ENCODE measurements at regions not wholly inside any gene's neighbourhood (a gene's known extent, or its start where the extent isn't known, plus 50 kb on each side); places are given as distances from the start of the nearest gene placed in this dataset.

GRCh38 chr10:107589081-107589480 lies 424.6 kb upstream of the SORCS1 start:
- Mint-ChIP-seq H3K4me1 (no peaks in the 10 kb centered on the region), H3K4me3 (no peak overlapping the region), H3K27me3 (ENCODE audit: low read depth in 3 of 3) (no peaks in the 10 kb centered on the region), H3K36me3 (peaks cover 0 to 3% (median 0%) of the 10 kb centered on the region in 3 donors), H3K9me3 (peaks cover 11 to 32% (median 19%) of the 10 kb centered on the region in 6 donors), H3K27ac (no peak overlapping the region)
- no peak for DNase-seq

GRCh38 chr10:107585630-107586029 lies 421.1 kb upstream of the SORCS1 start:
- Mint-ChIP-seq H3K36me3 (no peaks in the 10 kb centered on the region), H3K4me3 (no peak overlapping the region), H3K27me3 (ENCODE audit: low read depth in 3 of 3) (no peaks in the 10 kb centered on the region), H3K4me1 (no peaks in the 10 kb centered on the region), H3K9me3 (peaks cover 8 to 39% (median 14%) of the 10 kb centered on the region in 6 donors), H3K27ac (no peak overlapping the region)
- DNase-seq, result no peak

DNA sequence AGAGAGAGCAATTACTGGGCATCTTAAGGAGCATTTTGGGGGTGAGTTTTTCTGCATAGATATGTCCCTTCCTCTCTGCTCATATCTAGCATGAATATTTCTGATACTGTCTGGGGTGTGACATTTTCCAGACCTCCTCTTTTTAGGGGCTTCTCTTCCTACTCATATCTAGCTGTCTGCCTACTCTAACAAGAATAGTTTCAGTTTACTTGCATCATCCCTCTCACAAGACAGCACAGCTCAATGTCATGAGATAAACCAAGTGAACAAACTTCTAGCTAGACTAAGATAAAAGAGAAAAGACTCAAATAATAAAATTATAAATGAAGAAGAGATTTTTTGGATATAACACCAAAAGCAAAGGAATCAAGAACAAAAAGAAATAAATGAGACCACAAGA lies 419.5 kb upstream of the SORCS1 start:
- Mint-ChIP-seq H3K36me3 (no peaks in the 10 kb centered on the region), H3K4me3 (no peak overlapping the region), H3K27ac (no peak overlapping the region), H3K9me3 (peaks cover 8 to 40% (median 15%) of the 10 kb centered on the region in 6 donors), H3K27me3 (ENCODE audit: low read depth in 3 of 3) (peaks cover 0 to 2% (median 0%) of the 10 kb centered on the region in 3 donors), H3K4me1 (no peaks in the 10 kb centered on the region)
- DNase-seq, result no peak

GRCh38 chr10:107579970-107580369 lies 415.5 kb upstream of the SORCS1 start:
- no peaks in the 10 kb centered on the region for H3K36me3 Mint-ChIP-seq
- no peak overlapping the region for H3K27ac Mint-ChIP-seq
- no peaks in the 10 kb centered on the region for H3K4me1 Mint-ChIP-seq
- peaks cover 1 to 18% (median 9%) of the 10 kb centered on the region in 6 donors for H3K9me3 Mint-ChIP-seq
- no peak overlapping the region for H3K4me3 Mint-ChIP-seq
- no peak for DNase-seq
- peaks cover 0 to 4% (median 0%) of the 10 kb centered on the region in 3 donors for H3K27me3 Mint-ChIP-seq (ENCODE audit: low read depth in 3 of 3)

GRCh38 chr10:107577221-107577620 lies 412.7 kb upstream of the SORCS1 start:
- no peak overlapping the region for H3K4me3 Mint-ChIP-seq
- H3K4me1 Mint-ChIP-seq, result no peaks in the 10 kb centered on the region
- peaks cover 0 to 4% (median 0%) of the 10 kb centered on the region in 3 donors for H3K27me3 Mint-ChIP-seq (ENCODE audit: low read depth in 3 of 3)
- no peaks in the 10 kb centered on the region for H3K36me3 Mint-ChIP-seq
- H3K27ac Mint-ChIP-seq, result no peak overlapping the region
- DNase-seq, result no peak
- peaks cover 0 to 18% (median 1%) of the 10 kb centered on the region in 6 donors for H3K9me3 Mint-ChIP-seq

DNA sequence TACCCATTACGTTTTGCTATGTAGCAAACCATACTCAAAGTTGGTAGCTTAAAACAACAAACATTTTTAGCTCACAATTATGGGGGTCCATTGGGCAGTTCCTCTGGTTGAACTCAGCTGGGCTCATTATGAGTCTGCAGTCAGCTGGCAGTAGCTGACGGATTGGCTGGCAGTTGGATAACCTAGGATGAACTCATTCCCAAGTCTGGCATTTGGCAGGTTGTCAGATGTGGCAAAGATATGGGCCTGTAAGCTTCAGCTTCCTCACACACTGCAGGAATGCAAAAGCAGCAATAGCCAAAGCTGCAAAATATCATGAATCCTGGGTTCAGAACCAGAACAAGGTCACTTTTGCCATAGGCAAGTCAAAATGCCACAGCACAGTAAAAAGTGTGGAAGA lies 412.2 kb upstream of the SORCS1 start:
- no peak overlapping the region for H3K4me3 Mint-ChIP-seq
- peaks cover 0 to 4% (median 0%) of the 10 kb centered on the region in 3 donors for H3K27me3 Mint-ChIP-seq (ENCODE audit: low read depth in 3 of 3)
- DNase-seq, result no peak
- H3K4me1 Mint-ChIP-seq, result no peaks in the 10 kb centered on the region
- H3K27ac Mint-ChIP-seq, result no peak overlapping the region
- peaks cover 0 to 18% (median 1%) of the 10 kb centered on the region in 6 donors for H3K9me3 Mint-ChIP-seq
- no peaks in the 10 kb centered on the region for H3K36me3 Mint-ChIP-seq

GRCh38 chr10:107565014-107565413 lies 400.5 kb upstream of the SORCS1 start:
- no peak for DNase-seq
- Mint-ChIP-seq H3K9me3 (peaks cover 0 to 37% (median 12%) of the 10 kb centered on the region in 6 donors), H3K4me3 (no peak overlapping the region), H3K27me3 (ENCODE audit: low read depth in 3 of 3) (peaks cover 0 to 1% (median 0%) of the 10 kb centered on the region in 3 donors), H3K4me1 (no peaks in the 10 kb centered on the region), H3K36me3 (peaks cover 0 to 5% (median 0%) of the 10 kb centered on the region in 3 donors), H3K27ac (no peak overlapping the region)

GRCh38 chr10:107561136-107561650 lies 396.7 kb upstream of the SORCS1 start:
- Mint-ChIP-seq H3K4me3 (no peak overlapping the region), H3K9me3 (peaks cover 2 to 14% (median 3%) of the 10 kb centered on the region in 6 donors), H3K27ac (no peak overlapping the region), H3K36me3 (peaks cover 0 to 3% (median 0%) of the 10 kb centered on the region in 3 donors), H3K4me1 (no peaks in the 10 kb centered on the region), H3K27me3 (ENCODE audit: low read depth in 3 of 3) (no peaks in the 10 kb centered on the region)
- DNase-seq, result no peak

- H3K9me3 Mint-ChIP-seq, result peaks cover 0 to 20% (median 5%) of the 10 kb centered on the region in 6 donors
- H3K4me1 Mint-ChIP-seq, result no peaks in the 10 kb centered on the region
- no peaks in the 10 kb centered on the region for H3K27me3 Mint-ChIP-seq (ENCODE audit: low read depth in 3 of 3)
- H3K36me3 Mint-ChIP-seq, result peaks cover 0 to 3% (median 0%) of the 10 kb centered on the region in 3 donors
- H3K4me3 Mint-ChIP-seq, result no peak overlapping the region
- DNase-seq, result no peak
- H3K27ac Mint-ChIP-seq, result no peak overlapping the region
These were observed 393.4 kb upstream of the SORCS1 start for GRCh38 chr10:107557916-107558315.

- Mint-ChIP-seq H3K4me1 (no peaks in the 10 kb centered on the region), H3K27me3 (ENCODE audit: low read depth in 3 of 3) (no peaks in the 10 kb centered on the region), H3K9me3 (peaks cover 2 to 31% (median 6%) of the 10 kb centered on the region in 6 donors), H3K4me3 (no peak overlapping the region), H3K27ac (no peak overlapping the region), H3K36me3 (peaks cover 0 to 3% (median 0%) of the 10 kb centered on the region in 3 donors)
- no peak for DNase-seq
These were observed 389.8 kb upstream of the SORCS1 start for GRCh38 chr10:107554333-107554732.

DNA sequence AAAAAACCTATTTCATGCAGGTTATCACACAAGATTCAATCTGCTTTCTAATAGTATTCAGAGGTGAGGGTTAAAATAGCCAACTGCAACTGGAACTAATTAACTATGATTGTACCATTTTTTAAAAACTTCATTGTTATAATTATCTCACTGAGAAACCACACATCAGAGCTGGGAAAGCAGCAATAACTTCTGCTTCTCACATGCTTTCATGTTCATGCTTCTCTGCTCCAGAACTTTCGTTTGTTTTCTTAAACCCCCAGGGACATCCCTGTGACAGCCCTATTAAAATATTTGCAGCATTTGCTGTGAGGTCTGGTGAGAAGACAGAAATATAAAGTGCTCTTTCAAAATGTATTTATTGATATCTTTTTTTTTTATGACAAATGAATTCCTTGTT lies 389.0 kb upstream of the SORCS1 start:
- no peak for DNase-seq
- Mint-ChIP-seq H3K9me3 (peaks cover 4 to 35% (median 7%) of the 10 kb centered on the region in 6 donors), H3K27me3 (ENCODE audit: low read depth in 3 of 3) (no peaks in the 10 kb centered on the region), H3K27ac (no peak overlapping the region), H3K36me3 (peaks cover 0 to 3% (median 0%) of the 10 kb centered on the region in 3 donors), H3K4me3 (no peak overlapping the region), H3K4me1 (no peaks in the 10 kb centered on the region)

DNA sequence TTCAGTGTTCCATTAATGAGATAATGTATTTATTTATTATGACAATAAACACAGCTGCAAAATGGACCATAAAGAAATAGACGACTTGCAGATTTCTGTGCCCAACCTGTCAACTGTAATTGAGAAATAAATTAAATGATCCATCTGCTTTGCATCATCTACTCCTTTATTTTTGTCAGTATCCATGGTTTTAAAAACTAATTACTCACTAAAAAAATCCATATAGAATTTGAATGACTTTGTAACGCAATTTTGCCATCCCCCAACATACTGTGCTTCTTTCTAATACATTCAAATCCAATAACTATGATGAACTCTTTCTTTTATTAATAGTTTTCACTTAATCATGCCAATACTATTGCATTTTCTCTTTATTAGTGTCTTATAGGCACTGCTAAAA lies 388.5 kb upstream of the SORCS1 start:
- H3K4me1 Mint-ChIP-seq, result no peaks in the 10 kb centered on the region
- no peak overlapping the region for H3K4me3 Mint-ChIP-seq
- H3K36me3 Mint-ChIP-seq, result no peaks in the 10 kb centered on the region
- H3K27me3 Mint-ChIP-seq (ENCODE audit: low read depth in 3 of 3), result no peaks in the 10 kb centered on the region
- DNase-seq, result no peak
- H3K27ac Mint-ChIP-seq, result no peak overlapping the region
- H3K9me3 Mint-ChIP-seq, result peaks cover 2 to 36% (median 8%) of the 10 kb centered on the region in 6 donors

- no peaks in the 10 kb centered on the region for H3K27me3 Mint-ChIP-seq (ENCODE audit: low read depth in 3 of 3)
These were observed 383.8 kb upstream of the SORCS1 start for GRCh38 chr10:107548301-107548700.

DNA sequence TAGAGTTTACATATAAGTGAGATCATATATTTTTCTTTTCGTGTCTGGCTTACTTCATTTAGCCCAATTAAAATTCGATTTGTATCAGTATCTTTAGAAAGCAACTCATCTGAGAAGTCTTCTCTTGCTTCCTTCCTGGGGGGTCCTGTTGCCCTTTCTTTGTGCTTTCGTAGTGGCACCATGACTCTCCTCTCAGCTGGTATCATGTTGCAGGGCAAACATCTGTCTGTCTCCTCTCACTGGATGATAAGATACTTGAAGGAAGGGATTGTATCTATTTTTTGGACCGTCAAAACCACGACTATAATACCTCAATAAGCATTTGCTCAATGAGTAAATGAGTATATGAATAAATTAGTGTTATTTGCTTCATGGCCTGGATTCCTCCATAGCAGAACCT lies 382.5 kb upstream of the SORCS1 start:
- no peaks in the 10 kb centered on the region for H3K27me3 Mint-ChIP-seq (ENCODE audit: low read depth in 3 of 3)
- H3K27ac Mint-ChIP-seq, result no peak overlapping the region
- H3K4me1 Mint-ChIP-seq, result no peaks in the 10 kb centered on the region
- no peak overlapping the region for H3K4me3 Mint-ChIP-seq
- no peak for DNase-seq
- no peaks in the 10 kb centered on the region for H3K36me3 Mint-ChIP-seq
- H3K9me3 Mint-ChIP-seq, result peaks cover 0 to 25% (median 8%) of the 10 kb centered on the region in 6 donors

More at GRCh38 chr10:107548301-107548700, 383.8 kb upstream of the SORCS1 start:
- H3K4me1 Mint-ChIP-seq, result no peaks in the 10 kb centered on the region
- no peak overlapping the region for H3K27ac Mint-ChIP-seq
- no peaks in the 10 kb centered on the region for H3K36me3 Mint-ChIP-seq
- H3K4me3 Mint-ChIP-seq, result no peak overlapping the region
- no peak for DNase-seq
- H3K9me3 Mint-ChIP-seq, result peaks cover 0 to 25% (median 8%) of the 10 kb centered on the region in 6 donors

GRCh38 chr10:107546284-107546683 lies 381.8 kb upstream of the SORCS1 start:
- H3K27ac Mint-ChIP-seq, result no peak overlapping the region
- H3K4me1 Mint-ChIP-seq, result no peaks in the 10 kb centered on the region
- no peak for DNase-seq
- no peak overlapping the region for H3K4me3 Mint-ChIP-seq
- no peaks in the 10 kb centered on the region for H3K36me3 Mint-ChIP-seq
- H3K9me3 Mint-ChIP-seq, result peaks cover 0 to 25% (median 8%) of the 10 kb centered on the region in 6 donors
- H3K27me3 Mint-ChIP-seq (ENCODE audit: low read depth in 3 of 3), result no peaks in the 10 kb centered on the region
